Stimulated activated CD4-positive, alpha-beta T cell treated with anti-CD3 and anti-CD28 coated beads, TNF-alpha, amount 100 ng/mL, for 24 hours (primary cell): ENCODE measurements at regions not wholly inside any gene's neighbourhood (a gene's known extent, or its start where the extent isn't known, plus 50 kb on each side); places are given as distances from the start of the nearest gene placed in this dataset.

Experiments used
- DNase-seq, 3 experiments: peaks; one replicate each; pipeline ENCODE4 v3.0.0-alpha.2; 2020; ENCODE audit warnings: low read depth in 3 of 3

DNA sequence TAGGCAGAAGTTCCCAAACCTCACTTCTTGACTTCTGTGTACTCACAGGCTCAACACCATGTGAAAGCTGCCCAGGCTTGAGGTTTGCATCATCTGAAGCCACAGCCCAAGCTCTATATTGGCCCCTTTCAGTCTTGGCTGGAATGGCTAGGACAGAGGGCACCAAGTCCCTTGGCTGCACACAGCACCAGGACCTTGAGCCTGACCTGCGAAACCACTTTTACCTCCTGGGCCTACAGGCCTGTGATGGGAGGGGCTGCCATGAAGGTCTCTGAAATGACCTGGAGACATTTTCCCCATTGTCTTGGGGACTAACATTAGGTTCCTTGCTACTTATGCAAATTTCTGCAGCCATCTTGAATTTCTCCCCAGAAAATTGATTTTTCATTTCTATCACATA, 288.3 kb upstream of the ZC3H12C start:
- DNase-seq: no peak

DNA sequence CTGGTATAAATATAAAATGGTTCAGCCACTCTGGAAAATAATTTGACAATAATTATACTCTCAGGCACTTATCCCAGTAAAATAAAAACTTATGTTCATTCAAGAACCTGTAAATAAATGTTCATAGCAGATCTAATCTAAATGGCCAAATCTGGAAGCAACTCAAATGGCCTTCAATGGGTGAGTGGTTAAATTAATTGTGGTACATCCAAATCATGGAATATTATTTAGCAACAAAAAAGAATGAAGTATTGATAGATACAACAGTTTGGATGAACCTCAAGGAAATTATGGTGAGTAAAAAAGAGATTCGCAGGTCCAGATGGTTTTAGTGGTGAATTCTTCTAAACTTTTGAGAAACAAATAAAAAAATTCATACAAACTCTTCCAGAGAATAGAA, 287.0 kb upstream of the ZC3H12C start:
- no peak for DNase-seq

DNA sequence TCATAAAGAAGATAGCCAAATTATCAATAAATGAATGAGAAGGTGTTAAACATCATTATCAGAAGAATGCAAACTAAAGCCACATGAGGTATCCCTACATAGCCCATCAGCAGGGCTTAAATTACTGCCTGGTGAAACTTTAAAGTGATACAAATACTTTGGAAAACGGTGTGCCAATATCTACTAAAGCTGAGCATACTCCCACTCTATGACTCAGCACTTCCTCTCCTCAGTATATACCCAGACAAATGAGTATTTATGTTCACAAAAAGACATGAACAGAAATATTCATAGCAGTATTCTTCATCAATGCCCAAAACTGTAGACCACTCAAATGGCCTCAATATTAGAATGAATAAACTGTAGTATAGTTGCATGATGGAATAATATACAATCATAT, 284.6 kb upstream of the ZC3H12C start:
- DNase-seq: no peak

DNA sequence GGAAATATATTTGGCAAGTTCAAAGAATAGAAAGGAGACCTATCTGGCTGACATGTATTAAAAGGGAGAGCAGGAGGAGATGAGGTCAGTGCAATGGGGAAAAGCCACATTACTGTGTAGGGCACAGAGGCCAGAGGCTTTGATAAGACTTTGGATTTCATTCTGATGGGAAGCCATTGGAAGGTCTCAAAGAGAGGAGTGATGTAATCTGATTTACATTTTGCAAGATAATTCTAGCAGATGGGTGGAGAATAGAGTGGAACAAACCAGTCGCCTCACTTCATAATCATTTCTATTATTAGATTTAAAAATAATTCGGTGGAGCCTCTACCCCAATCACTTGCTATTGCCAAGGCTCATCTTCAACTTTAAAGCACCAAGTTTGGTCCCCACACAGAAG, 278.4 kb upstream of the ZC3H12C start:
- no peak for DNase-seq

DNA sequence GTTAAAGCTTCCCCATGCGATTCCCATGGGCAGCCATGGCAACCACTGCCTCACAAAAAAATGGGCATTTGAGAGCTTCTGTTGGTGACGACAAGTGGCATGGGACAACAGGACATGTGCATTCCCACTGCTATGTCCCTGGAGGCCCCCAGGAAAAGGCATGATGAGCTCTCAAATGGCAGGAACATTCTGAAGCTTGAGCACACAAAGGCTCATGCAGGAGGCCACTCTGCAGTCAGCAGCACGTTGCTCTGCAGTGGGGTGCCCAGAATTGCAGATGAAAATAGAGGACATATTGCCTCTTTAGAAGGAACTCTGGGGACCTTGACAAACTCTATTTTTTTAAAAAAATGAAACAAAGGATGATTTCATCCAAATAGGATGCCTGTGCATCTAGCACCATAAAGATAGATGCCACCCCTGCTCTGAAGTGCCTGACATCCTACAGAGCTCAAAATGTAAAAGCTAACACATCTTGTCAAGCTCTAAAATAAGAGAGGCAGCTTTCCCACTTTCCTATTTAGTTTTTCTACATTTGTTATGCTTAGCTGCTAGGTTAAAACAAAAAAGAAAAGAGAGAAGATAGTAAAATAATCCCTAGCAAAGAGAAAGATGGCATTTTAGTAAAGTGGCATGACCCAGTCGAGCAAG, 277.6 kb upstream of the ZC3H12C start:
- no peak for DNase-seq

DNA sequence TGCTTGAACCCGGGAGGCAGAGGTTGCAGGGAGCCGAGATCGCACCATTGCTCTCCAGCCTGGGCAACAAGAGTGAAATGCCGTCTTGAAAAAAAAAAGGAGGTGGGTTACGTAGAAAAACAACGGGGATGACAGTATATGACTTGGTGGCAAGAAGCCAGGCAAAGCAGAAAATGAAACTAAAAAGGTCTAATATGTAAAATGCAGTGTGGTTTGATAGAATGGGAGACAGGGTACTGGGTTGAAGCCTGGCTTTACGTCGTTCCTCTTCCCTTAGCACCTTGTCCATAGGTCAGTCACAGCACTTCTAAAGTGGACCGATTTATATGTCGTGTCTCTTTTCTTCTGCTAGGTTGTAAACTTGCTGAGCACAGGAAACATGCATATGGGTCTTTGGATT, 274.9 kb upstream of the ZC3H12C start:
- no peak for DNase-seq

DNA sequence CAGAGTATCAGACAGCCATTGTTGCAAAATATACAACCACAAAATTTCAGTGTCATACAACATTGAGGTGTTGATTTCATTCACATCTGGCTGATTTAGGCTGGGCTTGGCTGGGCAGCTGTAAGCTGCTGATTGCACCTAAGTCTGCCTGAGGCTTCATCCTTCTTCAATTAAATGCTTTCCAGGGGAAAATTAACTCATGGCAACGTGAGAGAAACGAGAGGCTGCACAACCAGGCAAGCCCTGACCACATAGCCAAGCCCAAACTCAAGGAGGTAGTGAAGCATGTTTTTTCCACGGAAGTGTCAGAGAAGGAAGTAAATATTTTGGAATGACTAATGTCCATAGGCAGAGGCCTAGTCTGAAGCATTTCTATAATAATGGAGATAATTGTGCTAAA, 273.8 kb upstream of the ZC3H12C start:
- no peak for DNase-seq

DNA sequence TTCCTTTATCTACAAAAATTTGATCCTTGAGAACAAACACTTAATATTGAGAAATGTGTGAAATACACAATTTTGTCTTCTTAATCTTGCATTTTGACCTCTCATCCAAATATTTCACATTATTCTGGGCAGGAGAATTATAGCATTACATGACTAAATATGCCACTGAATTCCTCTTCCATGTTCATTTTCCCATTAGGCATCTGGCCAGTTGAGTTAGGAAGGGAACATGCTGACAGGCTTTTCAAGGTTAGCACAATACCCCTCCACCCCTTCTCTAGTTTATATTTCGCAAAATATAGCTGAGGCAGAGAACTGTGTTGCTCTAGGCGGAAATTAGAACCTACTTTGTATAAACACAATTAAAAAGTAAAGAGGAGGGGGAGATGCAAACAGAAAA, 271.7 kb upstream of the ZC3H12C start:
- DNase-seq: no peak

DNA sequence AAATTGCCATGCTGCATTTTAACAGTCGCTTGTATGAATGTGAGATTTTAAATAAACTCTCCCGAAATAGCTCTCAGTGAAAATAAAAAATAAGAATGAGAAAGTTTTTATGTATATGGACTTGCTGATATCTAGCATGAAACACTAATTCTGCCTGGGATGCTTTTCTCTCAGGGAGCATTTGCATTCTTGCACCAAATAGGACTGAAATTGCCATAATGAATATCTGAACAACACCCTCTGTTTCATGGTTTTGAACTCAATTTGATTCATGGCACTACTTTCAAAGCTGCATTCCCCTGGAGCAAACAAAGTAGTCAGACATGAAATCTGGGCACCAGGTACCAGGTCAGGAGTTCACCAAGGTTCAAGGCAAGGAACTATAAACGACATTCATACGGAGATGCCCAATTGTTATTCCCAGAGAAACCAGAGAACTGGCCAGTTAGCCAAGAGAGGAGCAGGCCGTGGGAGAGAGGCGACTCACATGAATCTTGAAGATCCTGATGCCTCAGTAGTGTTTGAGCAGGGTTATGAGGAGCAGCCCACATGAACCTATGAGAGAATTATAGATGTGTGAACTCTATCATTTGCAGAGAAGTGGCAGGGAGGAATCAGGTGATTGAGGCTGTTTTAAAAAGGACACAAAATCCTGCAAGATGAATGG, 270.6 kb upstream of the ZC3H12C start:
- no peak for DNase-seq

DNA sequence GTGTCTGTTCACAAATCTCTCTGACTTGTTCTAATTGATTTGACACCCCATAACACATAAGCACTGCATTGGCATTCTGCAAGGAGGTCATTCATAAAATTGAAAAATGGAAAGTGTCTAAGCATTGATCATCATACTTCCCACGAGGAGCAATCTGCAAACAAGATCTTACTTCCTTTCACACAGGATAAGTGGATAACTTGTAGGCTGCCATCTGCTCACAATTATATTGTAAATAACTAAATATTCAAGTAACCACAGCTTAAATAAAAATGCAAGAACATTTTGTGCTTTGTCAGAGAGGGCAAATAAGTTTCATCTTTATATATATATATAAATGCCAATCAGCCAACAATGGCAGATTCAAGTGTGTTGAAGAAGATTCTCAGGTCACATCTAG, 264.8 kb upstream of the ZC3H12C start:
- no peak for DNase-seq

DNA sequence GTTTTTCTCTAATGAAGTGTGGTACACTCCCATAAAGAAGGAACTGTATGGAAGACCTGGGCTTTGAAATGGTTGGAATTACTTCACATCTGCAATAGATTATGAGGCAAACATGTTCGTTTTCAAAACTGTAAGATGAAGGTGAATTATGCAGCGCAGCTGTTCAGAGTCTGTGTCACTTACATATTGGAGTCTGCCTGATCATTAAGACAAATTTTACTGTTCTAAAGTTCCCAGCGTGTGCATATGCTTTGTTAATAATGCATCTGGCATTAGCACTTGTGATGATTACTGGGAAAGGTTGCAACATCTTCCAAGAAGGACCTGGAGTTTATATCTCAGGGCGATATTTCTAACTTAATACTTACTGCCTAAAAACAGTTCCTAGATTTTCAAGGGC, 255.2 kb upstream of the ZC3H12C start:
- DNase-seq: no peak

DNA sequence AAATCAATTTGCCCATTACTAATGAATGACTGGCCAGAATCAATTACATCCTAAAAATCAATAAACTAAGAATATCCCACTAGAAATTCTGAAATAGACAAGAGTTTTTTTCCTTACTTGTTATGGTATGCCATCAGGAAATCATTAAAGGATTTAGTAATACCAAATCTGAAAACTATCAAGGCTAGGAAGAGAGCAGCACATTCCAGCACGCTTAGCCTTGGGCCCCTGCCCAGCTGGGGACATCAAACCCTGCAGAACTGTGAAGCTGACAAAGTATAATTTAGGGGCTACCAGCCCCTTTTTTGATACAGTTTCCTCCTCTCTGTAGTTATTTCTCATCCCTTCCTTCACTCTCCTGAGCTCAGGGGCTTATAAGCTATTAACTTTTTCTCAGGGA, 247.8 kb upstream of the ZC3H12C start:
- DNase-seq: no peak

DNA sequence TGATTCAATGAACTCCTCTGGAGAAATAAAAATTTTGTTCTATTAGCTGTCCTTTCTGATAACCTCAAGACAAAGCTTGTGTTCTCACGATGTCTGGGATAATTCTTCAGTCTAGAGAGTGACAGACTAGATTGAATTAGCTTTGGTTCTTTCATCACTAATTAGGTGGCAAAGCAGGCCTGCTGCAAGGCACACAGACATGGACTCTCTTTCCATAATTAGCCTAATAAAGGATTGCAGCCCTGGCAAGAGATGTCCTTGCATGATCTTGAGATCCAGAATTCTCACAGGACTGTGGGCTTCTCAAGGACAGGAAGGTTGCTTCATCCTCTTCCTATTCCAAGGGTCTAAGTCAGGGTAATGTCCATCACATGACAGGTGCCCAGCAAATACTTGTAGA, 245.6 kb upstream of the ZC3H12C start:
- DNase-seq: no peak

DNA sequence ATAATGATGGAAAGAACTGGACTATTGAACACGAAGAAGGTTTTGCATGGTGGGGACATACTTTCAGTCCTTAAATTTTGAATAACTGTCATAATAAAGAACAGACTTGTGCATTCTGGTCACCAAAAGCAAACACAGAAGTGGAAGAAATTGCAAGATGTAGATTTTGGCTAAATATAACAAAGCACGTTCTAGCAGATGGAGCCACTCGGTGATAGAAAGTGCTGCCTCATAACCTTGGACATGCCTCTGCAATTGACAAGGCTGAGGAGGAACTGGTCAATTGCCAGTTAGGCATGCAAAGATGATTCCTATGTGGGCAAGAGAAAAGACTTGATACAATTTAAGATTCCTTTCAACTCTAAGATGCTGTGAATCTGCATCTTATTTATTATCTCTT, 244.1 kb upstream of the ZC3H12C start:
- DNase-seq: no peak

DNA sequence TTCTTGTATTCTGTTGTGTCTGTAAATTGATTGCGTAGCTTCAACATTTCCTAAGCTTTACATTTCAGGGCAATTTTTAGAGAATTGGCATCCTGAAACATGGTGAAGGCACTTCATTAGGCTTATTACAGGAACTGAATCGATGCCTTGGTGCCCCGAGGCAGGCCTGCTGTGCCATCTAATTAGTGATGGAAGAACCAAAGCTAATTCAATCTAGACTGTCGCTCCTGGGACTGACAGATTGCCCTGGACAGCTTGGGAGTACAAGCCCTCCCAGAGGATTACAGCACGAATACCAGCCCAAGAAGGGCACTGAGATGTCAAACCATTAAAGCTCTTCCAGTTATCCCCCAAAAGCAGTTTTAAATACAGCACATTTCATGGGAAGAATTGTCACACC, 243.2 kb upstream of the ZC3H12C start:
- DNase-seq: no peak

DNA sequence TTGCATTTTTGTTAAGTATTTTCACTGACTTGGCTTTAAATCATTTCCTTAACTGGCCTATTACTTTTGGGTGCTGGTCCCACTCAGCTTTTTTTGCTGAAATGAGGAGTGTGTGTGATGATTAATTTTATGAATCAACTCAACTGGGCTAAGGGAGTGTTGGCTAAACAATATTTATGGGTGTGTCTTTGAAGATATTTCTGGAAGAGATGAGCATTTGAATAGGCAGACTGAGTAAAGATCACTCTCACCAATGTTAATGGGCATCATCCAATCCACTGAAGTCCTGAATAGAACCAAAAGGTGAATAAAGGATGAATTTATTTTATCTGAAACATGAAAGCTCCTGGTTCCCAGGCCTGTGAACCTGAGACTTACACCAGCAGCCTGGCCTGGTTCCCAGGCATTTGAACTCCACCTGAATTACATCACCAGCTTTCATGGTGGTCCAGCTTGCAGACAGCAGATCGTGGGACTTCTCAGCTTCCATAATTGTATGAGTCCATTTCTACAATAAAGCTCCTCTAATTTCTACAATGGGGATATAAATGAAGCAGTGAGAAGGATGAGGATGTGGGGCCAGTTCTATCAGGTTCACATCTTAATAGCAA, 241.3 kb upstream of the ZC3H12C start:
- no peak for DNase-seq

DNA sequence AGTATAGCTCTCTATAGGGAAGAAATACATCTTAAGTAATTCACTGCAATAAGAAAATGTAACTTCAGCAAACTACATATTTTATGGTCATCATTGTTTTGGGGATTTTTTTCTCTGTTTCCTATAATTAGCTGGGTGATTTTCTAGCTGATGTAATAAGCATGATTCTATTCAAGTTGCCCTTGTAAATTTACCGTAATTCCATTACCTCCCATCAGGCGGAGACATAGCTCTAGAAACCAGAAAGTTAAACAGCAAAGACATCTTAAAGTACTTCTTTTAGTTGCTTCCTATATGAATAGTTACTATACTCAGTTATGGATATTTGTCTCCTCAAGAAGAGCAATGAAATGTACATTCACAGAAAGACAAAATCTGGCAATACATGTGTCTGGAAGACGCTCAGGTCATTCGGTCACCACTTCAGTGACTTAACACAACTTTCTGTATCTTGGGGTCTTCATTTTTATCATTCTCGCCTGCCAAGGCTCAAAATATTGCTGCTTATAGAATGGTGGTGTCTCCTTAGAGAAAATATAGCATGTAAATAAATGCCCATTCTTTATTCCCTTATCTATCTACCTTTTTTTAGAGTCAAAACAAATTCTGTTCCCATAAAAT, 239.9 kb upstream of the ZC3H12C start:
- no peak for DNase-seq

DNA sequence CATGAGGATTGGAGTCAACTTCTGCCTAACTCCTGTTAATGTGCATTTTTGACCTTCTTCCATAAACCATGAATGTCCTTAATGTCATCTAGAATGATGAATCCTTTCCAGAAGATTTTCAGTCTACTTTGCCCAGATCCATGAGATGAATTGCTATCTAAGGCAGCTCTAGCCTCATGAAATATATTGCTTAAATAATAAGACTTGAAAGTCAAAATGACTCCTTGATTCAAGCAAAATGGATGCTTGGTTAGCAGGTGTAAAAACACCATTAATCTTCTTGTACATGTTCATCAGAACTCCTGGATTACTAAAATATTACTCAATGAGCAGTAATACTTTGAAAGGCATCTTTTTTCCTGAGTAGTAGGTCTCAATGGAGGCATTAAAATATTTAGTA, 238.5 kb upstream of the ZC3H12C start:
- no peak for DNase-seq

DNA sequence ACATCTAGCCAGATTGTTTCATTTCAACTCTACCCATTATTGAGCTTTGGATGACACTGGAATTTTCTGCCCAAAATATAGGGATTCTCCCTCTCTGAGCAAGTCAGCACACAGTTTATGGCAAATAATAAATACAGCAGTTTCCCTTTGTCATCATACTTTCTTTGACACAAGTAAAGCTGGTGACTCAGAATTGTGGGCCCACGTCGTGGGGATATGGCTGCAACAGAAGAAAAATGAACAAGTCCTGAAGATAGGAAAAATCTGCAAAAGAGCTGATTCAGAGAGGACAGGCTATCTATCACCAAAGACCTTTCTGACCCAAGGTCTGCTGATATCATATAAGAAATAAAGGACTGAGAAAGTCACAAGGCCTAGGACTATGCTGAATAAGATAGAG, 236.3 kb upstream of the ZC3H12C start:
- no peak for DNase-seq

DNA sequence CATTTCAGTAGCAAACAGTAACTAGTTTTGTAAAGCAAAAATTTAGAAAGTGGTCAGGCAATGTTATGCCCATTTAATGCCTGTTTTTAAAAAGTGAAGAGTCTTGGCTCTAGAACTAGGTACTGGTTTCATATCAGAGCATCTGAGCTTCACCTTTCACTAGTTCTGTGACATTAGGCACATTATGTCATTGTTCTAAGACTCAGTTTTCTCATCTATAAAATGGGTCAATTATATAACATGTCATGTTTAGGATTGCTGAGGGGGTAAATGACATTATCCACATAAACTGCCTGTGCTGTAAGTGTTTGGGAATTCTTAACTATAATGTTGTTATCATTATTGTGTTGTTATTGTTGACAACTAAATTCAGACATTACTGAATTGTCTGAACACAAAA, 235.6 kb upstream of the ZC3H12C start:
- no peak for DNase-seq

DNA sequence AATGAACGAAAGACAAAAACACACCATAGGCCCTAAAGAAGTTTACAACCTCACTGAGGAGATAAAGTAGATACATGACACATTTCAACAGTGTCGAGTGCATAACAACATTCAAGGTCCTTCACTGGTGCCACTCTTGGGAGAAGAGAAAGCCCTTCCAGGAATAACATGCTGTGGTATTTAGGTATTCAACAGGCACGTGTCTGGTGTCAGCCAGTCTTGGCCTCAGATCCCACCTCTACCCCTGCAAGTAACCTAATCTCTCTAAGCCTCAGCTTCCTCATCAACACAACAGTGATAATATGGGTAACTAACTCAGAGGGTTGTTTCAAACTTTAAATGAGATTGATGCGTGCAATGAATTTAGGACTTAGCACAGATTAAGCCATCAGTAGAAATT, 235.0 kb upstream of the ZC3H12C start:
- DNase-seq: no peak

DNA sequence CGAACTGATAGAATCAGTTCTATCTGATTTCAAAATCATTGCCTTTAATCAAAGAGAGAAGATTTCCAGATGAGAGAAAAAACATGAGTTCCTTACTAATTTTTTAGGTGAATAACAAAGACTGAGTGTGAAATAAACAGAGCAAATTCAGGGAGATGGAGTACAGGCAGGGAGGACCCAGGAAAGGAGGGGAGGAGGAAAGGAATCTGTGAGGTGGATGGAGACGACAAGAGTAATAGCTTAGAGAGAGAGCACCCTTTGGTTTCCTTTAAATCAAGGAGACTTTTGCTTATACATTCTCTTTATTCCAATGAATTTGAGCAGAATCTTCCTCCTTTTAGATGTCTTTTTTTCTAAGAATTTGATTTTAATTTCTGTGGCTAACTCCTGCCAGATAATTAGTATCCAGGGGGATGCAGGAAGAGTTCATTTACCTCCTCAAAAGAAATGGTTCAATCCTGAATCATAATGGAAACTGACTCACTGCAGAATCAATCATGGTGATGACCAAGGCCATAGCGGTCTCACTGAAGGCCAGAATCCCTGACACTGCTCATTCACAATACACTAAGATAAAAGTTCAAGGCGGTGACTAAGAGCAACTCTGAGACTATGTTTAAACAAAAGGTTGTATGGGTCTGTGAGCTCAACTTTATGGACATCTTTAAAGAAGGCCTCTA, 234.0 kb upstream of the ZC3H12C start:
- DNase-seq: no peak

DNA sequence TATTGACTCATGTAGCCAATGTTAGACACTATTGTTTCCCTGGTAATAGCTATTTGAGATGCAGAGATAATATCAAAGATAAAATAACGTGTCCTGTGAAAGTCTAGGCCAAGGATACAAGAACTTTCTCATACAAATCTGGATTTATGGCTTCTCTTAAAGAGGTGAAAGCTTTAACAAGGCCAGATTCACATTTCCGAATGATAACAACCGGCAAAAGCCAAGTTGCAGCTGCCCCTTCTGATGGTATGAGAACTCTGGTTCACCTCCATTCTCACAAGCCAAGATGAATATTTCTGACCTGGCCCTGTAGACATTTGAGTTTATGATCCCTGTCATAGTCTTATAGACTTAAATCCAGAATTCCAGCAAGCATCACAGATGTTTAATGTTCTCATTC, 230.4 kb upstream of the ZC3H12C start:
- DNase-seq: no peak
